ENCODE measurements at regions not wholly inside any gene's neighbourhood (a gene's known extent, or its start where the extent isn't known, plus 50 kb on each side); places are given as distances from the start of the nearest gene placed in this dataset.

- TF ChIP-seq CTCF (conservative IDR thresholded peaks at IDR 0.05; ENCODE audit: low read depth in 2 of 2) = no peak
- TF ChIP-seq REST (IDR thresholded peaks at IDR 0.05; ENCODE audit: unreplicated experiment) = no peak
- no peak for TF ChIP-seq ZNF331 (CRISPR knock-in tag; IDR thresholded peaks at IDR 0.05; ENCODE audit: low read depth)
Measured at GRCh38 chr4:41460641-41461040, 77.3 kb upstream of the LIMCH1 start (continued).

GRCh38 chr4:41461780-41462307 is 76.1 kb upstream of the LIMCH1 start:
- H3K4me3 ChIP-seq = no peak overlapping the region
- H2AFZ ChIP-seq = no peak overlapping the region
- no peaks in the 10 kb centered on the region for H3K36me3 Mint-ChIP-seq (ENCODE audit: low read depth)
- H3K27ac Mint-ChIP-seq = no peak overlapping the region
- H3K27me3 Mint-ChIP-seq (ENCODE audit: insufficient read depth, low read depth, poor library complexity) = no peaks in the 10 kb centered on the region
- H3K4me1 Mint-ChIP-seq = peaks cover 3% of the 10 kb centered on the region; the same call in 1 of the 3 replicates
- H3K27me3 ChIP-seq (ENCODE audit: insufficient read depth) = no peaks in the 10 kb centered on the region
- H3F3A ChIP-seq (replicated peaks; ENCODE audit: low read depth) = no peaks in the 10 kb centered on the region
- no peaks in the 10 kb centered on the region for H3K36me3 ChIP-seq (ENCODE audit: insufficient read depth)
- no peak for DNase-seq (ENCODE audit: low spot score)
- H3K79me2 ChIP-seq (replicated peaks; ENCODE audit: insufficient read depth) = no peaks in the 10 kb centered on the region
- no peak overlapping the region for H3K27ac ChIP-seq (ENCODE audit: low read depth)
- H3K4me1 ChIP-seq (ENCODE audit: insufficient read depth) = no peaks in the 10 kb centered on the region
- no peak overlapping the region for H3K4me2 ChIP-seq
- no peaks in the 10 kb centered on the region for H3K9me2 ChIP-seq (ENCODE audit: insufficient read depth)
- no peak for ATAC-seq
- no peak overlapping the region for H3K4me3 Mint-ChIP-seq
- no peaks in the 10 kb centered on the region for H4K20me1 ChIP-seq (replicated peaks; ENCODE audit: insufficient read depth)
- H3K9me3 Mint-ChIP-seq = peaks cover 3% of the 10 kb centered on the region; the same call in 1 of the 3 replicates
- TF ChIP-seq EZH2 (IDR thresholded peaks at IDR 0.05; ENCODE audit: low read depth, unreplicated experiment) = no peak
- no peak for TF ChIP-seq CREB1 (CRISPR knock-in tag; IDR thresholded peaks at IDR 0.05; ENCODE audit: low read depth)
- no peak for TF ChIP-seq JUNB (IDR thresholded peaks at IDR 0.05; ENCODE audit: unreplicated experiment)
- no peak for TF ChIP-seq EZH2phosphoT487 (IDR thresholded peaks at IDR 0.05; ENCODE audit: unreplicated experiment)
- TF ChIP-seq NANOG (IDR thresholded peaks at IDR 0.05; ENCODE audit: borderline replicate concordance) = no peak
- no peak for TF ChIP-seq ZNF114 (CRISPR knock-in tag; IDR thresholded peaks at IDR 0.05)
- TF ChIP-seq ZNF331 (CRISPR knock-in tag; IDR thresholded peaks at IDR 0.05; ENCODE audit: low read depth) = no peak
- no peak for TF ChIP-seq POLR2AphosphoS5 (IDR thresholded peaks at IDR 0.05; ENCODE audit: low read depth)
- no peak for TF ChIP-seq ZNF462 (CRISPR knock-in tag; IDR thresholded peaks at IDR 0.05)
- TF ChIP-seq CTCF (conservative IDR thresholded peaks at IDR 0.05; ENCODE audit: low read depth in 2 of 2) = no peak
